NCI-H446 (cell line): ENCODE measurements at regions not wholly inside any gene's neighbourhood (a gene's known extent, or its start where the extent isn't known, plus 50 kb on each side); places are given as distances from the start of the nearest gene placed in this dataset.

Experiments
- DNase-seq, 2 experiments: peaks; one replicate each; lab custom pipeline; 2025; lab: John Stamatoyannopoulos, UW

DNA sequence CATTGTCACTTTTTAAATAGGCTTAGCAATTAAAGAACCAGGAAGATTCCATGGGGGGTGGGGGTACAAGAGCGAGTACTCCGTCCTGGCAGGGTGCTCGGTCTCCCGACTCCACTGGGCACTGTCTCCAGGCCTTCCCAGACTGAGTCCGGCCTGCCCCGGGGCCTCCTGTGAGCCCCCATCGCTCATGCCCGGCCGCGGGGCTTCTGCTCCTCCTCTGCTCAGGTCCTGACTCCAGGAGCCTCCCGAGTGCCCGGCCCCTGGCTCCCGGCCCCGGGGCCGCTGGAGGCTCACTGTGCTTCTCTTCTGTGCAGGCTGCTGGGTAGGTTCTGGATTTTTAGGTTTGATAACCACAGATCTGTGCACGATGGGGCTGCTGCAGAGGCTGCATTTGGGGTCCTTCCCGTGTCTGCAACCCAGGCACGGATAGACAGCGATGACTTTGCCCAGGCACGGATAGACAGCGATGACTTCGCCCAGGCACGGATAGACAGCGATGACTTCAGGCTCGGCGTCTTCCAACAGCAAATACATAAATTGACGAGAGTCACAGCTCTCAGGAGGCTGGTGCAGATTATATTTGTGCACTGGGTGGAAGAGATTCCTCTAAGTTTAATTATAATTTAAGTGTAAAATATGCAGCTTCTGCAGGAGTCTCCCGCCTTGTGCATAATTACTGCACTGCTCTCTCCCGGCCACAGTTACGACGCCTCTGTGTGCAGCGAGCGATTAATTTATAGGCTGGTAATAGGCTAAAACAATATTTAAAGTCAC, 74.8 kb upstream of the RXRA start:
- no peak for DNase-seq

DNA sequence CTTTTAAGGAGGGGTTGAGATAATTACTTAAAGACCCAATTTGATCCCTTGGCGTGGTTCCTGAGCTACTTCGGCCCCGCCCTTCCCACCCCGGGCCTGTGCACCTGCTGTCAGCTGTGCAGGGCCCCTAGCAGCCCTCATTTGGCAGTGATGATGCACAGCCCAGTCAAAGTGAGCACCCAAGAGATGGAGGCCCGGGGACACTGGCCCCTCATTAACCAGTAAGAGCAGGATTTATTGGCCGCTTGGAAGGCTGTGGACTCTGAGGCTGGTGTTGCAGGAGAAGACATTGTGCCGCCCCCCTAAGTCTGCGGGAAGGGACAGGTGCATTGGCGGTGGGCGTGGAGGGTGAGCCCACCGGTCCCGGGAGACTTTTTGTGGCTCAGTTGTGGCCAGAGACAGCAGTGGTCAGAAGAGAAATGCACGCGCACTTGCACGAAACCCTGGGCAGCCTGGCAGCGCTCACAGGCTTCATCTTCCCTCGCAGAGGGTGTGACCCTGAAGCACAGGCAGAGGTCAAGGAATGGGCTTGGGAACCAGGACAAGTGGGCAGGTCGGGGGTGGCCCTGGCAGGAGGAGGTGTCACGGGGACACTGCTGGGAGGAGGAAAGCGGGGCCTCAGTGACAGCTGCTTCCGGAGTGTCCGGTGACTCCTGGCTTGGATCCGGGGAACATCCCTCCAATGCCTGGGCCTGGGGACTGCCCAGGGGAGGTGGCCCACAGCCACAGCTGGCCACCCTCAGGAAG, 74.0 kb upstream of the RXRA start:
- DNase-seq: no peak

DNA sequence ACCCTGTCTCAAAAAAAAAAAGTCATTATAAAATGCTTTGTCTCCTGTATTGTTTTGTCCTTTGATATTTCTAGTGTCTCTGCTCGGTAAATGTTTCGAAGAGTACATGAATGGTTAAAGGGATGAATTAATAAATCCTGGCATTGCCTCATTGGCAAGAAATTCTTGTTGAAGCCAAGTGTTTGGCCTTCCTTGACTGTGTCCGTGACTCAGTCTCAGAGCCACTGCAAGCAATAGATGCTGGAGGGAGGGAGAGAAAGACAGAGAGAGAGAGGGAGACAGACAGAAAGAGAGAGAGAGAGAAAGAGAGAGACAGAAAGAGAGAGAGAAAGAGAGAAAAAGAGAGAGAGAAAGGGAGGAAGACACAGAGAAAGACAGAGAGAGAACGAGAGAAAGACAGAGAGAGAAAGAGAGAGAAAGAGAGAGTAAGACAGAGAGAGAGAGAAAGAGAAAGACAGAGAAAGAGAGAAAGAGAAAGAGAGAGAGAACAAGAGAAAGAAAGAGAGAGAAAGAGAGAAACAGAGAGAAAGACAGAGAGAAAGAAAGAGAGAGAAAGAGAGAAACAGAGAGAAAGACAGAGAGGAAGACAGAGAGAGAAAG, 72.5 kb upstream of the RXRA start:
- no peak for DNase-seq

DNA sequence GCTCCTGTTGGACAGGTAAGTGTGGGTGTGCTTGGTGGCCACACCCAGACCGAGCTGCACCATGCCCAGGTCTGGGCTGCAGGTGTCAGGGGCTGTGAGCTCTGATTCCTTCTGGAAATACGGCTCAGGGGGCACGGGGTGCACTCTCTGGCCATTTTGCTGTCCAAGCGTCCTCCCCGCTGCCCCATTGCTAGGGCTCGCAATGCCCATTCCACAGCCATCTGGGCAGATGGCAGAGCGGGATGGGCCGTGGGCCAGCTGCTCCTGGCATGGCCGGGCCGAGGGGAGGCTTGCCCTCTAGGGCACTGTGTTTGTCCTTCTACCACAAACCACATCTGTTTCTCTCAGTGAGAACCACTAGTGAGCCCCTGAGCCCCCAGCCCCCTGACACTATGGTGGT, 67.9 kb upstream of the RXRA start:
- DNase-seq: no peak

DNA sequence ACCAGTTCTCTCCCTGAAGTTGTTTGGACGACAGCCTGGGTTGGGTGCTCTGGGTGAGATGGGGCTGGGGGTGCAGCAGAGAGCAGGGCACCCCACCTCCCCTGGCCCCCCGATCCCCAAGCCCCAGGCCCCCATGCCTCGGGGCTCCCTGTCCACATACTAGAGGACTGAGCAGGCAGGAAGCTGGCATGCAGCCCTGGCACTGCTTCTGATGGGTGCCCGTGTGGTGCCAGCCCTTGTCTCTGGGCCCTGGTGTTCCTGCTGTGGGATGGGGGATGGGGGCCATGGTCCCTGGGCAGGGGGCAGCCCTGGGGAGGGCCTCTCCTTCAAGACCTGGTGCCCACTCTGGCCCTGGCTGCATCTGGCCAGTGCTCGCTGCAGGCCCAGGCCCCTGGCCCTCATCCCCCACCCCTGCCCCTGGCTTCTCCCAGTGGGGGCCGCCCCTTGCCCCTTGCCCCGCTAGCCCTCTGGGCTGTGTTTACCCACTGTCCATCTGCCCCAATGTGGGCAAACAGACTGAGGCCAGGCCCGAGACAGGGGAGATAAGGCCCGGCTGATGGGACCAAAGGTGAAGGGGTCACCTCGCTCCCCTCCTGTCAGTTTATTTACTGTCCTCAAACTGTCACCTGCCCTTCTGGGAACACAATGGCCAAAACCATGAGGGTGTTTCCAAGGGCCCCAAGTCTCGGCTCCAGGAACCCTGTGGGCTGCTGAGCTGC, 67.3 kb upstream of the RXRA start:
- no peak for DNase-seq

DNA sequence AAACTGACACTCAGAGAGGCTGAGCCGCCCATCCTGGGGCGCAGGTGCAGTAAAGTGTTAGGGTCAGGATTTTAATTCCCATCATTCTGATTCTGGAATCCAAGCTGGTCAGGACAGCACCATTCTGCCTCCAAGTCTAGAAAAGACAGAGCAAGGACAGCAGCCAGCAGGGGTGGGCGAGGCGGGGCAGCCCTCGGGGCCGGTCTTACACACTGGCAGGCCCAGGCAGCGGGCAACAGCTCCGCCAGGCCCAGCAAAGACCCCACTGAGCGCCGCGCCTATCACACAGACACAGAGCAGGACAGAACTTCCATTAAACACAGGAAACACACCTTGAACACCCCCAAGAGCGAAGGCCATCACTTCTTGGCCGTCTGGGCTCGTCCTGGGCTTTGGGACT, 66.5 kb upstream of the RXRA start:
- DNase-seq: no peak

DNA sequence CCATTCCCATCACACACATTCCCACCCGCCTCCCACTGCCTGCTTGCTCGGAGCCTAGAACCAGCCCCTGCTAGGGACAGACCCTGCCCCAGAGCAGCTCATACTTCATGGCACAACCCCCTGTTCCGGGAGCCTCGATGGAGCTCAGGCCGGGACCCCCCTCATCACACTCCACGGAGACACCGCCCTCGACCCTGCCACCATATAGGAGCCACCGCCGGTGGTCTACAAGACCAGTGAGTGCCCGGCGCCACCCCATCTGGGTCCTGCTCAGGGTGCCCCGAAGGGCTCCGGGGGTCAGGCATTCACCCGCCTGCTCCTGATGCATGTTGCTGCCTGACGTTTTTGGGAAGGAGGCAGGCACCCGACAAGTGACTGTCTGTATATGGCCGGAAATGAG, 65.5 kb upstream of the RXRA start:
- DNase-seq: no peak

DNA sequence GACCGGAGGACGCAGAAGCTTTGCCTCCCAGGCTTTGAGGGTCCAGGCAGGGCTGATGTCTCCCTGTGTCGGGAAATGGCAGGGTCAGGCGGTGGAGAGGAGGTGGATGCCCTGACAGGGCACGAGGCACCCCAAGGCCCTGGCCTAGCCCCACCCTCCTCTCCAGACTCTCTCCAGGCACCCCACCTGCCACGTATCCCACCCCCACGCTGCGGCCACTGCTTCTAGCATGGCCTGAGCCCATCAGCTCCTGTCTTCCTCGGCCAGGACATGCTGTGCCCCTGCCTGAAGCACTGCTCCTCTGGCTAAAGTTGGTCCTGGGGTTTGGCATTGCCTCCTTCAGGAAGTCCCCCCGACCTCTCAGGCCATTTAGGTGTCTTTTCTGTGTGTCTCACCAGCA, 64.2 kb upstream of the RXRA start:
- no peak for DNase-seq

DNA sequence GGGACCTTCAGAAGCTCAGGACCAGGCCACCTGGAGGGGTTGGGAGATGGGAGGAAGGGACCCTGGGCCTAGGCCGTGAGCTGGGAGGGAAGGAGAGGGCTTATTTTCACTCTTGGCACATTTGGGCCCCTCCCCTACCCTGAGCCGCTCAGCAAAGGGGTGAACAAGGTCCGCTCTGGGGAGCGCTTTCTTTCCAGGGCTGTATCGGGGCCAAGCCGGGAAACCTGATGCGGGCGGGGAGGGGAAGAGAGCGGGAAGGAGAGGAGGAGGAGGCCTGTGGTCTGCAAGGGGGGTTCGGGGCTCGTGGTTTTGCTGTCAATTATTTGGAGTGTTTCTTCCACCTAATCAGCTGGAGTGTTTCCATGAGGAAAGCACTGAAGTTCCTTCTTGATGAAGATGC, 62.7 kb upstream of the RXRA start:
- DNase-seq: no peak

DNA sequence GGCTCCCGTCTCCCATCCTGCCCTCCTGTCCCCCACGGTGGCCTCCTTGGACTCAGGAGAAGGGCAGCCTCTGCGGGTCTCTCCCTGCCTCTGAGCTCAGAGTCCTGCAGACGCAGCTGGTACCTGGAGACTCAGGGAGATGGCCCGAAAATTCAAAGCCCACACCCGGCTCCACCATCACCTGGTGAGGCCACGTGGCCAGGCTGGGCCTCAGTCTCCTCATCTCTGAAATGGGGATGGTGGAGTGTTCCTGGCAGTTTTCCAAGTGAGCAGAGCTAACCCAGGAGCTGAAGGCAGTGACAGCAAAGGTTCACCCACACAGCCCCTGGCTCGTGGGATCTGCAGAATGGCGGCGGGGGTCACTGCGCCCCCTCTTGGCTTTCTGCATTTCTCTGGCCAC, 62.1 kb upstream of the RXRA start:
- DNase-seq: no peak

DNA sequence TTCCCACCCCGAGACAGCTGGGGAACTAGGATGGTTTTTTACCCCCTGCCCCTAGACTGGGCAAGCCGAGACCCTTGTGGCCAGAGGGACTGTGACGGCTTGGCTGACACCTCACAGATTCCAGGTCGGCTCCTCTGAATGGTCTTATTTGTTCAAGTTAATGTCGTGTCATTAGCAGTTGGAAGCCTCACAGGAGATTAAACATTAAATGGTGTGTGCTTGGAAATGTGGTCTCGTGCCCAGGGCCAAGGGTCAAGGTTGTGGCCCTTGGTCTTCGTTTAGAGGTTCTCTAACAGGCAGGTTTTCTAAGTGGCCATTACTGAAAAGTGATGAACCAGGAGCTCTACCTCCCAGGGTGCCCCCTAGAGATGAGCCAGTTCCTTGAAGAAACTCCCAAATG, 61.2 kb upstream of the RXRA start:
- no peak for DNase-seq

DNA sequence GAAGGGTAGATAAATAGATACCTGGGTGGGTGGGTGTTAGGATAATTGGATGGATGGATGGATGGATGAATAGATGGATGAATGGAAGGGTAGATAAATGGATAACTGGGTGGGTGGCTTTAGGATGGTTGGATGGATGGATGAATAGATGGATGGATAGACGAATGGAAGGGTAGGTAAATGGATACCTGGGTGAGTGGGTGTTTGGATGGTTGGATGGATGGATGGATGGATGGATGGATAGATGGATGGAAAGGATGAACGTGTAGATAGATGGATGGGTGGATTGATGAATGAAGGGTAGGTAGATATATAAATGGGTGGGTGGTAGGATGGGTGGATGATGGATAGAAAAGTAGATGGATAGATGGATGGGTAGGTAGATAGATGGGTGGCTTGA, 59.8 kb upstream of the RXRA start:
- no peak for DNase-seq

DNA sequence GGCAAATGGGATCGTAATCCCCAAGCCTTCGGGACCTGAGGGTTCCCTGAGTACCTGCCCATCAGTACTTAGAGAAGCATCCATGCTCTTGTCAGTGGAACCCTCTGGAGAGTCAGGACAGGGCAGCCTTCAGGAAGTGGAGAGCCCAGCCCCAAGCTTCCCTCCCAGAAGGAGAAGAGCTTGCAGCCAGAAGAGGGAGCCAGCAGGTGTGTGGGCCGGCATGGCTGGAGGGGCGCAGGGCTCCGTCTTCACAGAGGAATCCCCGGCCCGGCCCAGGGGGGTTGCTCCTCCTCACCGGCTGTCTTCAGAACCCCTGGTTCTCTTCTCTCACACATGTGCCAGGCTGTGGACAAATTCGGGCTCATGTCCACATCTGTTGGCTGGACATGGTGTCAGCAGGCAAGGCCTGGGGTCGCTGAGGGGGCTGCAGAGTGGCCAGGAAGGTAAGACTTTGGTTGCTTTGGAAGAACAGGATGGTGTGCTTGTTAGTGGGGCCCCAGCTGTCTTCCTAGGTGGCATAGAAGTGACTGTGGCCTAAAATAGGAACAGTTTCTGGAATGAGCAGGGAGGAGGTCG, 58.9 kb upstream of the RXRA start:
- DNase-seq: no peak

DNA sequence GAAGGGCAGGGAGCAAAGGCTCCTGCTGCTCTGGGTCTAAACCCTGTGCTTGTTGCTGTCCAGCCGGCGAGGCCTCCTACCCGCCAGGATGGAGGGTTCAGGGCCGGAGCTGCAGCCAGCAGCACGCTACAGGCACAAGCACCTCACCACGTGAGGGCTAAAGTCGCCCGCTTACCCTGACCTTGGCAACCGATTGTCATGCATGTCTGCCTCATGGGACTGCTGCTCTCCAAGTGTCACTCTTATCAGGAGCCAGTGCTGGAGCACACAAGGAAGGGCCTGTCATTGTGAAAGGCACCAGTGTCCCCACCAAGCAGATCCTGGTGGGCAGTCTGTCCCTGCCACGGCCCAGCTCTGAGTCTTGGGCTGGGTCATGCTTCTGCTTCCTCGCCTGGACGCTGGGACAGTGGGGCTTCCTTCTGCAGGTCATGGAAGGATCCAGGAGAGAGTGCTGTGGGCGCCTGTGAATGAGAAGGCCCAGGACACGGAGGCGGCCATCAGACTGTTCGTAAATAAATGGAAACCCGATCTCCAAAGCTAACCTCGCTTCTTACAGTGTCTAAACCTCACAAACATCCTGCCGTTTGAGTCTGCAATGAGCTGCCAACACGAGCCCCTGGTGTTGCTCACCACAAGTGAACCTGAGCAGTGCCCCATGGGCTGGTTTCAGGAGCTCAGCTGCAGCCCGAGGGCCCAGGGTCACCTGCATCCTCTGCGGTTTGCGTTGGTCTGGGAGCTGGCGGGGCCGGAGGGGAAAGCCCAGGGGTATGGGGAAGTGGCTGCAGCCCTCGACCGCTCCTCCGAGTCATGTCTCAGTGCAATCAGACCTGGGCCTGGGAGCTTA, 58.2 kb upstream of the RXRA start:
- no peak for DNase-seq

DNA sequence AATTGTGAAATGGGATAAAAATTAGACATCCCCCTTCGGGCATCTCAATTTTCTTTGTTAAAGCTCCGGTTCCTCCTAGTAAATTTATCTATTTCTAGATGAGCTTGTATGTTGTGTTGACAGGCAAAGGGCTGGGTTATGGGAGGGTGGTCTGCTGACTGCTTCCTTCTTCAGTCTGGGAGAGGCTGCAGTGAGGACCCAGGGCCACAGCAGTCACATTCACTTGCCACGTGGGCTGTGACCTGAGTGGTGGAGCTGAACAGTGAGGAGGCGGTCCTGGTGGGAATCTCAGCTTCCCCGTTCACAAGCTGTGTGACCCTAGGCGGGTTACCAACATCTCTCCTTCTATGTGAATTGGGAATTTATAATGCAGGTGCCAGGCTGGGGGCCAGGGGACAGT, 57.5 kb upstream of the RXRA start:
- no peak for DNase-seq

DNA sequence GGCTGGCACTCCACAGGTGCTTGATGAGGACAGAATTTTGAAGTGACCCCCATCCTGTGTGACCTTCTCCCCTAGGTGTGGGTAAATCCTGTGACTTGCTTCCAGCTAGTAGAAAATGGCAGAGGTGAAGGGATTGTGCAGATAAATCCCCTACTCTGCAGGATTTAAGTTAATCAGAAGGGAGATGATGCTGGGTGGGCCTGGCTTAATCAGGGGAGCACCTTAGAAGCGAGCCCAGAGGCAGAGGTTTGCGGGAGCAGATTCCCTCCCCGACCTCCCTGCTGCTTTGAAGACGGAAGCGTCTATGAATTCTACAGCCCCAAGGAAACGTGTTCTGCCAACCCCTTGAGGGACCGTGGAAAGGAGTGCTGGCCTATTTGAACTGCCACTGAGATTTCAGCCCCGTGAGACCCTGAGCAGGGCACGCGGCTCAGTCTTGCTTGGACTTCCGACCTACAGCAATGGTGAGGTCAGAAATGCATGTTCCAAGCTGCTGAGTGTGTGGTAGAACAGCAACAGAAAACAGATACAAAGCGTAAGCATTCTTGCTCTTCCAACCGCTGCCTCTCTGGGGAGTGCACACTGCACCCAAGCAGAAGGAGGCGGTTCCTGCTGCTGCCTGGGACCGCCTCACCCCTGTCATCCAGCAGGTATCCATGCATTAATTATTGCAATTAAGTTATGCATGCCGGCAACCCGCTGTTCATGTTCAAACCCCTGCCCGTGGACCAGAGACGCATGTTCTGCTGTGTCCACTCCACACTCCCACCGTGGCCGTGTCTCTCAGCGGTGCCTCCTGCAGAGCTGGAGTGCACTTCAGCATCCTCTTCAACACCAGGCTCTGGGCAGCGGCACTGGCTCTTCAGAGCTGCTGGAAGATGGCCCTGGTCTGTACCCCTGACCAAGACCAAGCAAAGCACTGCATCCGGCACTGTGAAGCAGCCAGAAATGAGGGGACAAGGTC, 54.6 kb upstream of the RXRA start:
- DNase-seq: no peak

DNA sequence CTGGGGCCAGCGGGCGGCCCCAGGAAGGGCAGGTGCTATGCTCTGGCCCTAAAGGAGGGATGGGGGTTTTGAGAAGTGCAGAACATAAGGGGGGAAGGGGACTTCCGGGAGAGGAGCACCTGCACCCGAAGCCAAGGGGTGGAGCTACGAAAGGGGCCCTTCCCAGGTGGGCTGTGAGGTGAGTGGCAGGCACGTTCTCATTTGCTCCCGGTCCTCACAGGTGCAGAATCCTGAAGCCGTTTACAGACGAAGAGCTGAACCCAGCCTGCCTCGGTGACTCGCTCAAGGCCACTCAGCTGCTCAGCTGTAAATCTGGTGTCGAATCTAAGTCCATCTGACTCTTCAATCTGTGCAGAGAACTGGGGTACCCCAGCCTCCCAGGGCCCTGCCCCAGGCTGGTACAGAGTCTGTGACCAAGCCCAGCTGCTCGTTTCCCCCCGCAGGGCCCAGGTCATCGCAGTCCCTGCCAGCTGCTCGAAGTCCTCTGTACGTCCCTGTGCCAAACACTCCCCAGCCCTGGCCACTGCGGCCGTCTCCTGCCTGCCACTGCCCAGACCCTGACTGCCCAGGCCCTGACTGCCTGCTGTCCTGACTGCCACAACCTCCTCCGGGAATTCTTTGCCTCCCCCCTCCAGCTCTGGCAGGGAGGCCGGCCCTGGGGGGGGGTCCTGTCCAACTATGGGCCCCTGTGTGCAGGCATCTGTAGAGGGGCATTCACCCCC, 53.8 kb upstream of the RXRA start:
- DNase-seq: no peak

DNA sequence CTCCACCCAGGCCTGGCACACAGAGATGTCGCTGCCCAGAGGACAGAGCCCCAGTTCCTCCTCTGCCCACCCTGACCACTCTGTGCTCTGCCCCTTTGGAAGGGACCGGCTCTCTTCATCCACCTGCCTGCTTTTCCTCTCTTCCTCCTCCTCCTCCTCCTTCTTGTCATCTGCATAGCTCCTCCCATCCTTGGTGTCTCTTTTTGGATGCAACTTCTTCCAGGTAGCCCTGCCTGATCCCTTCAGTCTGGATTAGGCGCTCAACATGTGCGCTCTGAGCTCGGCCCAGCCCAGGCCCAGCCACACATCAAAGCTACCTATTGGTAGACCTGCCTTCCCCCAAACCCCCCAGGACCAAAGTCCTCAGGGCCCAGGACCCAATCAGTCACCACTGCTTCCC, 52.6 kb upstream of the RXRA start:
- DNase-seq: no peak

DNA sequence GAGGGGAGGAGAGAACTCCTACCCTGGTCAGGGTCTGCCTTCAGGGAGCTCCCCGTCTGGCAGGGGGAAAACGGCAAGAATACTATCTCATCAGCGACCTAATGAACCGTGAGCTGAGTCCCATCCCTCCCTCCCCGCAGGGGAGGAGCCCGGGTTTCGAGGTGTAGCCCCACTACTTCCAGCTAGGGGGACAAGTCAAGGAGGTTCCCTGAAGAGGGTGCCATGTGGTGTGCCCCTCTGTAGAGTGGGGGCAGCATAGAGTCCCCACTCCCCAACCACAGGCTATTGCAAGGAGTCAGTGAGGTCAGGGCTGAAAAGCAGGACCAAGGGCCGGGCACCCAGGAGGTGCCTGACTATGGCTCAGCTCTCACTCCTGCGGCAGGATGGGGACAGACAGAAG, 50.9 kb upstream of the RXRA start:
- no peak for DNase-seq
